Keratinocyte (primary cell): ENCODE measurements at regions not wholly inside any gene's neighbourhood (a gene's known extent, or its start where the extent isn't known, plus 50 kb on each side); places are given as distances from the start of the nearest gene placed in this dataset.

Experiments
- CTCF ChIP-seq, 3 experiments: IDR thresholded peaks in 1 of 3; conservative IDR thresholded peaks in 1 of 3; optimal IDR thresholded peaks in 1 of 3; 2 replicates in 2 of 3; 3 replicates in 1 of 3; pipeline versions ENCODE3 to v1.5.1; 2011; ENCODE audit warnings: low read length in 3 of 3, mild to moderate bottlenecking in 3 of 3, moderate library complexity in 2 of 3, control low read depth in 1 of 3, inconsistent platforms in 1 of 3; ENCODE audit not compliant: insufficient read depth in 2 of 3; ENCODE audit errors: extremely low read depth in 1 of 3
- EZH2 ChIP-seq: IDR thresholded peaks from one replicate; pipeline ENCODE4 v1.6.1; 2012; ENCODE audit warnings: inconsistent platforms, mild to moderate bottlenecking, low read length, moderate library complexity

- TF ChIP-seq CTCF (optimal IDR thresholded peaks at IDR 0.05 in 1 of 3, IDR thresholded peaks at IDR 0.05 in 1 of 3, conservative IDR thresholded peaks at IDR 0.05 in 1 of 3; ENCODE audit: extremely low read depth in 1 of 3, insufficient read depth in 2 of 3, low read length in 3 of 3), result no peak
- TF ChIP-seq EZH2, result no peak
These were observed 62.4 kb upstream of the MARCHF10 start for GRCh38 chr17:62870552-62870971.
